SKM-1 treated with dmso at 0.1 percent for 144 hours (cell line): ENCODE measurements at regions not wholly inside any gene's neighbourhood (a gene's known extent, or its start where the extent isn't known, plus 50 kb on each side); places are given as distances from the start of the nearest gene placed in this dataset.
"Not testable (repeated sequence)": the region's sequence is repeated elsewhere in the genome, so short reads cannot be mapped to it uniquely, and the experiment has no call there.

Experiments
- DNase-seq: peaks from one replicate; lab custom pipeline; 2025; ENCODE audit not compliant: unreplicated experiment; lab: John Stamatoyannopoulos, UW

- DNase-seq, result no peak
Observed at GRCh38 chr5:135279328-135279727, 119.7 kb downstream of the MACROH2A1 start.

GRCh38 chr5:135276151-135276550, 122.9 kb downstream of the MACROH2A1 start:
- DNase-seq, result no peak

- DNase-seq, result no peak
Observed at GRCh38 chr5:135273212-135273611, 125.8 kb downstream of the MACROH2A1 start.

GRCh38 chr5:135272311-135272805, 126.7 kb downstream of the MACROH2A1 start:
- no peak for DNase-seq

- no peak for DNase-seq
Observed at GRCh38 chr5:135271533-135272310, 127.3 kb downstream of the MACROH2A1 start.

- DNase-seq, result no peak
Observed at GRCh38 chr5:135269931-135270421, 129.1 kb downstream of the MACROH2A1 start.

- no peak for DNase-seq
Observed at GRCh38 chr5:135269199-135269598, 129.8 kb downstream of the MACROH2A1 start.

- no peak for DNase-seq
Observed at GRCh38 chr5:135266975-135267374, 132.1 kb downstream of the MACROH2A1 start.

GRCh38 chr5:135266303-135266635, 132.8 kb downstream of the MACROH2A1 start:
- no peak for DNase-seq

- no peak for DNase-seq
Observed at GRCh38 chr5:135265497-135266302, 133.3 kb downstream of the MACROH2A1 start.

GRCh38 chr5:135264451-135265440, 134.3 kb downstream of the MACROH2A1 start:
- DNase-seq, result no peak

- DNase-seq, result no peak
Observed at GRCh38 chr5:135263022-135263668, 135.9 kb downstream of the MACROH2A1 start.

GRCh38 chr5:135262364-135262763, 136.7 kb downstream of the MACROH2A1 start:
- no peak for DNase-seq

GRCh38 chr5:135260108-135260507, 138.9 kb downstream of the MACROH2A1 start:
- not testable (repeated sequence) for DNase-seq

GRCh38 chr5:135255461-135256178, 143.4 kb downstream of the MACROH2A1 start:
- no peak for DNase-seq

GRCh38 chr5:135254183-135254582, 144.8 kb downstream of the MACROH2A1 start:
- no peak for DNase-seq

GRCh38 chr5:135253601-135254178, 145.3 kb downstream of the MACROH2A1 start:
- no peak for DNase-seq

- no peak for DNase-seq
Observed at GRCh38 chr5:135251093-135251492, 147.9 kb downstream of the MACROH2A1 start.

GRCh38 chr5:135250671-135251070, 148.4 kb downstream of the MACROH2A1 start:
- no peak for DNase-seq
